HG03442 (cell line): ENCODE measurements at regions not wholly inside any gene's neighbourhood (a gene's known extent, or its start where the extent isn't known, plus 50 kb on each side); places are given as distances from the start of the nearest gene placed in this dataset.
"Not testable (repeated sequence)": the region's sequence is repeated elsewhere in the genome, so short reads cannot be mapped to it uniquely, and the experiment has no call there.

Experiments used
- ATAC-seq: cut with Tn5 transposase; IDR thresholded peaks from one replicate; pipeline ENCODE4 v1.9.1; 2021; ENCODE audit warnings: mild to moderate bottlenecking, moderate library complexity; ENCODE audit not compliant: unreplicated experiment

- no peak for ATAC-seq
These were observed 926.4 kb upstream of the SLC35B3 start for GRCh38 chr6:9361749-9362148.

GRCh38 chr6:9360881-9361280 lies 925.5 kb upstream of the SLC35B3 start:
- ATAC-seq, result no peak

GRCh38 chr6:9347608-9348007 lies 912.3 kb upstream of the SLC35B3 start:
- ATAC-seq, result no peak

GRCh38 chr6:9346923-9347322 lies 911.6 kb upstream of the SLC35B3 start:
- ATAC-seq, result no peak

GRCh38 chr6:9335431-9335830 lies 900.1 kb upstream of the SLC35B3 start:
- ATAC-seq, result no peak

- ATAC-seq, result no peak
These were observed 899.6 kb upstream of the SLC35B3 start for GRCh38 chr6:9334979-9335378.

- ATAC-seq, result no peak
These were observed 897.0 kb upstream of the SLC35B3 start for GRCh38 chr6:9332241-9332780.

GRCh38 chr6:9316831-9317230 lies 881.5 kb upstream of the SLC35B3 start:
- no peak for ATAC-seq

- no peak for ATAC-seq
These were observed 880.8 kb upstream of the SLC35B3 start for GRCh38 chr6:9315966-9316650.

GRCh38 chr6:9308284-9308683 lies 872.9 kb upstream of the SLC35B3 start:
- no peak for ATAC-seq

- ATAC-seq, result no peak
These were observed 872.4 kb upstream of the SLC35B3 start for GRCh38 chr6:9307786-9308185.

- ATAC-seq, result no peak
These were observed 871.8 kb upstream of the SLC35B3 start for GRCh38 chr6:9307187-9307586.

GRCh38 chr6:9295644-9296043 lies 860.3 kb upstream of the SLC35B3 start:
- ATAC-seq, result no peak

GRCh38 chr6:9292975-9293374 lies 857.6 kb upstream of the SLC35B3 start:
- no peak for ATAC-seq

GRCh38 chr6:9290342-9290741 lies 855.0 kb upstream of the SLC35B3 start:
- not testable (repeated sequence) for ATAC-seq

- no peak for ATAC-seq
These were observed 837.3 kb upstream of the SLC35B3 start for GRCh38 chr6:9272671-9273070.

GRCh38 chr6:9266741-9267140 lies 831.4 kb upstream of the SLC35B3 start:
- ATAC-seq, result no peak

- no peak for ATAC-seq
These were observed 821.9 kb upstream of the SLC35B3 start for GRCh38 chr6:9257215-9257614.

GRCh38 chr6:9254251-9254650 lies 818.9 kb upstream of the SLC35B3 start:
- ATAC-seq, result no peak

- ATAC-seq, result no peak
These were observed 817.5 kb upstream of the SLC35B3 start for GRCh38 chr6:9252799-9253198.

GRCh38 chr6:9250852-9251251 lies 815.5 kb upstream of the SLC35B3 start:
- ATAC-seq, result no peak

- ATAC-seq, result no peak
These were observed 812.8 kb upstream of the SLC35B3 start for GRCh38 chr6:9248133-9248532.

- no peak for ATAC-seq
These were observed 805.5 kb upstream of the SLC35B3 start for GRCh38 chr6:9240861-9241260.
